ENCODE measurements at regions not wholly inside any gene's neighbourhood (a gene's known extent, or its start where the extent isn't known, plus 50 kb on each side); places are given as distances from the start of the nearest gene placed in this dataset.

DNA sequence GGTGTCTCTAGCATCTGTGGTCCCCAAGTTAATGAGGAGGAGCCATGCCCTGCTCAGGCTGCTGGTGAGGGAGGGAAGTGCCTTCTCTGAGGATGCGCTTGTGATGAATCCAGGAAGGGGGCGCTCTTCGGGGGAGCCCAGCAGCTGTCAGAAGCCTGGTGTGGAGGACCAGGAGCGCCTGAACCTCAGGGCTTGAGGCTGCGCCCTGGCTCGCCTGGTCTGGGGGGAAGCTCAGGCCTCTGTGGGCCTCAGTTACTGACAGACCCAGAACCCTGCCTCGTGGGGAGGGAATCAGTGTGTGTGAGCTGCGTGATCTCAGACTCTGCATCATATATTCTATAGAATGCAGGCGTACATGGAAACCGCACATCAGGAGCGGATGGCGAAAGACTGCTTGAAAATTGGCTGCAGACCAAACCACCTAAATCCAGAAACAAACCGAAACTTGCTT, 126.1 kb downstream of the SEC14L1 start:
- no peak for DNase-seq (ENCODE audit: low read depth in 3 of 3)

DNA sequence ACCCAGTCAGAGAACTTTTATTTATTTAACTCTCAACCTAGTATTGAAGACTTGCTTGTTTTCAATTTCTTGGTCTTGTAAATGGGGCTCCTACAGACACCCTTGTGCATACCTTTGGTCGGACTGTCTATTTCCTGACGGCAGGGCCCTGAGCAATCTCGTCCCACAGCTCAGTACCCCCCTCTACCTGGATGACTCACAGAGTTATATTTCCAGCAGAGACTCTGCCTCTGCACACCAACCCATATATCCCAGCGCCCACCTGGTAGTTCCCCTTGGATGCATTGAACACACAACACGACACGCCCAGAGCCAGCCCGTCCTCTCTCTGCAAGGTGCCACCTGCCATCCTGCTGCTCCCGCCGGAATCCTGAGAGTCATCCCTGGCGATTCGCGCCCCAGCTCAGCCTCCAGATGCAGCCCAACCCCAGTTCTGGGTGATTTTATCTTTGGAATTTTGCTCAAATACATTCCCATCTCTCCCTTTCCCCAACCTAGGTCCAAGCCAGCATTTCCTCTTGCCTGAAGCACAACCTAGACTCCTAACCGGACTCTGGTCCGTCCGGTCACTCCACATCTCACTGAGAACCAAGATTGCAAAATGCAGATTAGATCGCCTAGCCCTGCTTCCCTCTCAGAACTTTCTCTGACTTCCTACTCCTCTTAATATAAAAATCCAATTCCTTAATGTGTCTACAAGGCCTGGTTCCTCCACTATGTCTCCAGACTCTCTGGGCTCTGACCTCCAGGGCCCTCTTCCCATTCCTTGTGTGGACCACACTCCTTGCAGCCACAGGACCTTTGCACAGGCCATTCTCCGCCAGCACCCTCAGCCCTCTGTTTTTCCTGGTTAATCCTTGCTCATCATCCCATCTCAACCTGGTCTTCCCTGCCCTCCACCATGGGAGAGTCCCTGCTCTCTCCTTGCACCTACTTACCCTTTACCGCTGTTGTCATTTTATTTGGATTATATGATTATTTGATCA, 129.2 kb downstream of the SEC14L1 start:
- DNase-seq (ENCODE audit: low read depth in 3 of 3) = no peak

DNA sequence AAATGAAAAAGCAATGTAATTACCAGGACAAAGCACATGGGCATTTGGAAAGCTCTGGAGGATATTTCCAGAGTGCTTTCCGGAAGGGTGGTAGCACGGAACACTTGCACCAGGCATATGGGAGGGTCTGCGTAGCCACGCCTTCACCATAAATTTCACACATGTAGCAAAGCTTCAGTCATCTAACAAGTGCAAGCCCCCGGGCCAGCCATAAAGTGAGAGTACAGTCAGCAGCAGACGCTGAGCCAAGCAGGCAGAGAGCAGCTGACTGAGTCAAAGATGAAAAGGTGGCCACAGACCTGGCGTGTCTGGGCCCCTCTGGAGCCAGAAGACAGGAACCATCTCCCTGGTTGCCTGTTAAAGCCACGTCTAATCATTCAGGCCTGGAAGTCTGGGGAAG, 130.6 kb downstream of the SEC14L1 start:
- no peak for DNase-seq (ENCODE audit: low read depth in 3 of 3)

DNA sequence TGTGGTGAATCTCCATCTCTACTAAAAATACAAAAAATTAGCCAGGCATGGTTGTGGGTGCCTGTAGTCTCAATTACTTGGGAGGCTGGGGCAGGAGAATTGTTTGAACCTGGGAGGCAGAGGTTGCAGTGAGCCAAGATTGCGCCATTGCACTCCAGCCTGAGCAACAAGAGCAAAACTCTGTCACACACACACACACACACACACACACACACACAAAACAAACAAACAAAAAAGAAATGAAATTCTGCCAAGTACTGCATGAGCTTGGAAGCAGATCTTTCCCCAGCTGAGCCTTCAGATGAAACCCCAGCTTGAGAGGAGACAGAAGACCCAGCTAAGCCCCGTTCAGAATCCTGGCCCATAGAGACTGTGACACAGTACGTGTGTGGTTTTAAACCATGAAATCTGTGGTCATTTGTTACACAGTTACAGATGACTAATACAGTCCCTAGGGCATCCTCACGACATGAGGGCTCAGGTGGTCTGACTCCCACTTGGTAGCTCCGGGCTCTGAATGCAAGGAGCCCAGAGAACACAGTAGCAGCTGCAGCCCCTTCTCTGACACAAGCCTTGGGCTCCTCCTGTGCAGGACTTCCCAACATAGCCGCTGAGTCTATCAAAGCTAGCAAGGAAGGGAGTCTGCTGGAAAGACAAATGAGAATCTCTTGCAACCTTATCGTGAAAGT, 132.8 kb downstream of the SEC14L1 start:
- DNase-seq (ENCODE audit: low read depth in 3 of 3) = no peak

GRCh38 chr17:77274096-77274845, 133.5 kb downstream of the SEC14L1 start:
- no peak for DNase-seq (ENCODE audit: low read depth in 3 of 3)

- no peak for DNase-seq (ENCODE audit: low read depth in 3 of 3)
Observed at GRCh38 chr17:77279448-77280303, 138.9 kb downstream of the SEC14L1 start.

- no peak for DNase-seq (ENCODE audit: low read depth in 3 of 3)
Observed at GRCh38 chr17:77280304-77281121, 139.7 kb downstream of the SEC14L1 start.

GRCh38 chr17:77281122-77281903, 140.5 kb downstream of the SEC14L1 start:
- peak in 1 of 3 donors; percentile 32 for DNase-seq (ENCODE audit: low read depth in 3 of 3)

GRCh38 chr17:77281904-77282367, 141.2 kb downstream of the SEC14L1 start:
- DNase-seq (ENCODE audit: low read depth in 3 of 3) = no peak

GRCh38 chr17:77282524-77283515, 142.1 kb downstream of the SEC14L1 start:
- no peak for DNase-seq (ENCODE audit: low read depth in 3 of 3)

DNA sequence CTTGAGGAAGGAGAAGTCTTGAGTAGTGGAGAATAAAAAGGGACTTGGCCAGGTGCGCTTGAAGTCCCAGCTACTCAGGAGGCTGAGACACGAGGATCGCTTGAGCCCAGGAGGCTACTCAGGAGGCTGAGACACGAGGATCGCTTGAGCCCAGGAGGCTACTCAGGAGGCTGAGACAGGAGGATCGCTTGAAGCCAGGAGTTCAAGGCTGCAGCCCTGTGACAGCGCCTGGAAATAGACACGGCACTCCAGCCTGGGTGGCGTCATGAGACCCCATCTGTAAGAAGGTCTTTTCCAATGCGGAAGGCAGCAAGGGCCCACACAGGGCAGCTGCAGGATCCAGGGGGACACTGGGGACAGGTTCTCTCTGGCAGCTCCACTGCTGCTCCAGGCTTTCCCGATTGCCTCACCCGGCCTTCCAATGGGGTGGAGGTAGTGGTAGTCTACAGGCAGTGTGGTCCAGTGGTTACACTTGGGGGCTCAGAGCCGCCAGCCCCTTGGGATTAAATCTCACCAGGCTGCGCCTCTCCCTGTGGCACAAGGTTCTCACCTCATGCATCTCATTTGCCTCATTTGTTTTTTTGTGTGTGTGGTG, 143.4 kb downstream of the SEC14L1 start:
- no peak for DNase-seq (ENCODE audit: low read depth in 3 of 3)

- no peak for DNase-seq (ENCODE audit: low read depth in 3 of 3)
Observed at GRCh38 chr17:77285594-77286390, 145.0 kb downstream of the SEC14L1 start.

DNA sequence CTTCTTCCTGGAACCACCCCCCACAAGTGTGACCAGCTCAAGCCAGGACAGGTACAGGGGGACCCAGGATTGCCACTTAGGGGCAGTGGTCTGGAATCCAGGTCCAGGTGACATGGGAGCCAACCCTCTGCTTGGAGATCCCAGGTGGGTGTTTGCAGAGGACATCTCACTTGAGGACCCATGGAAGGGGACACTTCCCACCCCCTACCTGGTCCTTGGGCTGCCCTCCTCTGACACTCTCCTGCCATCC, 145.5 kb downstream of the SEC14L1 start:
- DNase-seq (ENCODE audit: low read depth in 3 of 3) = no peak

GRCh38 chr17:77286641-77287431, 146.1 kb downstream of the SEC14L1 start:
- no peak for DNase-seq (ENCODE audit: low read depth in 3 of 3)

DNA sequence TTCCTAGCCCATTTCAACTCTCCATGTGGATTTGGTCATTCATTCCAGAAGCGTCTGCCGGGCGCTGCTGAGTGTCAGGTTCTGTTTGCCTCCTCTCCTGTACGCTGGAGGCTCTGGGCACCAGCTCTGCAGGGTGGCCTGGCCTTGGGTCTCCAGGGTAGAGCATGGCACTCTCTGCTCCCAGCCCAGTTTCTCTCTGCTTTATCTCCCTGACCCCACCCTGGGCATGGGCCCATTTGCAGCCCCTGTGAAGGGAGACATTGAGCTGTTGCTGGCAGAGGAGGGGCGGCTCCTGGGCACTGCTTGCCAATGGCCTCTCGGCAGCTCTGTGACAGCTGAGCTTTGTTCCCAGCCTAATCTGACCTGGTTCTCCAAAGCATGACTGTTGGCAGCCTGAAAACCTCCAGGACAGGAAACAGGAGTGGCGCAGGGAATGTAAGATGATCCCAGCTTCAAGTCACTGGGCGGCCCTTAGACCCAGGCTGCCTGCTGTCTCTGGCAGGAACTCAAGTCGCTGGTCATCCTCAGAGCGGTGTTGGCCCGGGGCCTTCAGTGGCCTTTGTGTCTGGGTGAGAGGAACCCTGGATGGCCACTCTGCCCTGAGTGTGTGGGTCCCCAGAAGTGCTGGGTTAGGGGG, 146.8 kb downstream of the SEC14L1 start:
- no peak for DNase-seq (ENCODE audit: low read depth in 3 of 3)

- DNase-seq (ENCODE audit: low read depth in 3 of 3) = no peak
Observed at GRCh38 chr17:77288115-77288619, 147.4 kb downstream of the SEC14L1 start.

Measured in stimulated activated CD4-positive, alpha-beta T cell treated with anti-CD3 and anti-CD28 coated beads, TNF-alpha, amount 100 ng/mL, for 48 hours (primary cell).